T-cell (primary cell): ENCODE measurements at regions not wholly inside any gene's neighbourhood (a gene's known extent, or its start where the extent isn't known, plus 50 kb on each side); places are given as distances from the start of the nearest gene placed in this dataset.

Experiments
- ATAC-seq, 4 experiments: fragments of 200-7000 bp in 3 of 4; fragments of 150-1000 bp in 1 of 4; cut with Tn5 transposase; replicated peaks in 1 of 4; 1 replicate in 3 of 4; 2 replicates in 1 of 4; pipeline ENCODE4 v1.10.0; 2021; ENCODE audit warnings: moderate library complexity in 3 of 4, mild to moderate bottlenecking in 2 of 4, moderate number of reproducible peaks in 1 of 4
- CTCF ChIA-PET, 2 donors: fragments of 300-600 bp; sonication (Branson Sonifier 250); formaldehyde crosslinking; loops; one replicate each; lab custom pipeline; 2022; ENCODE audit warnings: antibody characterized with exemption in 2 of 2; lab: Charles Lee
- POLR2A ChIA-PET, 2 donors: fragments of 300-600 bp; sonication (Branson Sonifier 250); formaldehyde crosslinking; loops; one replicate each; lab custom pipeline; 2022; ENCODE audit warnings: antibody characterized with exemption in 2 of 2; lab: Charles Lee
- DNase-seq, 35 experiments: peaks; one replicate each; pipeline versions ENCODE4 v3.0.0 to v3.0.0-alpha.2; 2013 to 2023
- H3K27ac ChIP-seq: one replicate; pipeline ENCODE4 v1.5.1; 2013; ENCODE audit warnings: low read length
- H3K27me3 ChIP-seq, 2 experiments: replicated peaks in 1 of 2; 1 replicate in 1 of 2; 2 replicates in 1 of 2; pipeline versions ENCODE4 v1.6.1 to v1.7.0; 2013; ENCODE audit warnings: low read length in 1 of 2, mixed read lengths in 1 of 2; ENCODE audit not compliant: control insufficient read depth in 2 of 2, insufficient read depth in 2 of 2; ENCODE audit errors: extremely low read depth in 1 of 2
- H3K36me3 ChIP-seq, 2 donors: 1 replicate in 1 of 2; 2 replicates in 1 of 2; pipeline versions ENCODE4 v1.6.1 to v1.7.0; 2013; ENCODE audit warnings: low read length in 1 of 2; ENCODE audit not compliant: control insufficient read depth in 2 of 2, insufficient read depth in 1 of 2; ENCODE audit errors: extremely low read depth in 1 of 2
- H3K4me1 ChIP-seq, 2 experiments: 1 replicate in 1 of 2; 2 replicates in 1 of 2; pipeline versions ENCODE4 v1.6.1 to v1.7.0; 2013; ENCODE audit warnings: low read length in 2 of 2, mixed read lengths in 1 of 2; ENCODE audit not compliant: insufficient read depth in 2 of 2, control insufficient read depth in 1 of 2; ENCODE audit errors: extremely low read depth in 1 of 2
- H3K4me3 ChIP-seq, 2 donors: 1 replicate in 1 of 2; 2 replicates in 1 of 2; pipeline versions ENCODE4 v1.5.1 to v1.7.0; 2013; ENCODE audit warnings: mild to moderate bottlenecking in 2 of 2, low read length in 1 of 2, moderate library complexity in 1 of 2; ENCODE audit not compliant: control insufficient read depth in 1 of 2; ENCODE audit errors: extremely low read depth in 1 of 2
- H3K9me3 ChIP-seq: 2 replicates; pipeline ENCODE4 v1.7.0; 2013
- H3K27ac Mint-ChIP-seq, 2 donors: one replicate each; pipeline ENCODE4 v1.8.0; 2020 to 2021; ENCODE audit warnings: mild to moderate bottlenecking in 2 of 2, mixed read lengths in 2 of 2
- H3K27me3 Mint-ChIP-seq, 2 donors: one replicate each; pipeline ENCODE4 v1.8.0; 2021 to 2022; ENCODE audit warnings: mixed read lengths in 2 of 2
- H3K36me3 Mint-ChIP-seq: one replicate; pipeline ENCODE4 v1.8.0; 2021; ENCODE audit warnings: mixed read lengths
- H3K4me1 Mint-ChIP-seq, 3 donors: one replicate each; pipeline ENCODE4 v1.8.0; 2020 to 2022; ENCODE audit warnings: mixed read lengths in 3 of 3, mild to moderate bottlenecking in 1 of 3
- H3K4me3 Mint-ChIP-seq, 3 donors: one replicate each; pipeline ENCODE4 v1.8.0; 2020 to 2022; ENCODE audit warnings: mild to moderate bottlenecking in 3 of 3, mixed read lengths in 3 of 3, moderate library complexity in 3 of 3
- H3K9me3 Mint-ChIP-seq, 3 donors: one replicate each; pipeline ENCODE4 v1.8.0; 2020 to 2022; ENCODE audit warnings: mixed read lengths in 3 of 3
- WGBS: methylation state at CpG from one replicate; pipeline ENCODE4 v1.1.5; 2013; ENCODE audit warnings: missing lambda C conversion rate; ENCODE audit not compliant: insufficient coverage; 5-methylcytosine and 5-hydroxymethylcytosine counted together

- no peak overlapping the region for H3K27ac Mint-ChIP-seq
- H3K27me3 ChIP-seq: no peaks in the 10 kb centered on the region
- POLR2A ChIA-PET: interaction anchor here in 1 of 2 donors (0.5 kb wide), 1 partner anchor 143 kb away, joined by 6 read pairs; no protein-coding TSS in a partner anchor
Measured at GRCh38 chr14:87696485-87696884, 296.5 kb downstream of the GALC start.

GRCh38 chr14:87691042-87691881 lies 301.7 kb downstream of the GALC start:
- Histone ChIP-seq H3K9me3 (no peaks in the 10 kb centered on the region), H3K27ac (no peak overlapping the region), H3K4me1 (no peaks in the 10 kb centered on the region), H3K36me3 (no peaks in the 10 kb centered on the region), H3K27me3 (no peaks in the 10 kb centered on the region), H3K4me3 (no peak overlapping the region)
- Mint-ChIP-seq H3K9me3 (peaks cover 0 to 9% (median 0%) of the 10 kb centered on the region in 3 donors), H3K4me1 (no peaks in the 10 kb centered on the region), H3K36me3 (no peaks in the 10 kb centered on the region), H3K27ac (no peak overlapping the region), H3K27me3 (peaks cover 0 to 4% of the 10 kb centered on the region in 2 donors), H3K4me3 (no peak overlapping the region)
- CTCF ChIA-PET: interaction anchor here in 1 of 2 donors (0.6 kb wide), 1 partner anchor 53 kb away, joined by 6 read pairs; no protein-coding TSS in a partner anchor
- POLR2A ChIA-PET: no interaction called here
- no peak for DNase-seq
- ATAC-seq: no peak
- 70% methylated on average over 4 of the region's 15 CpGs for WGBS

More at GRCh38 chr14:87696485-87696884, 296.5 kb downstream of the GALC start:
- CTCF ChIA-PET: no interaction called here
- H3K27me3 Mint-ChIP-seq: no peaks in the 10 kb centered on the region
- no CpG with 5 or more reads among the region's 1 CpG for WGBS
- no peaks in the 10 kb centered on the region for H3K9me3 ChIP-seq
- H3K36me3 ChIP-seq: no peaks in the 10 kb centered on the region
- H3K4me3 Mint-ChIP-seq: no peak overlapping the region
- no peak overlapping the region for H3K27ac ChIP-seq
- no peak overlapping the region for H3K4me3 ChIP-seq
- H3K4me1 Mint-ChIP-seq: no peaks in the 10 kb centered on the region
- ATAC-seq (no peak), DNase-seq (no peak)
- H3K9me3 Mint-ChIP-seq: peaks cover 0 to 6% (median 0%) of the 10 kb centered on the region in 3 donors
- no peaks in the 10 kb centered on the region for H3K4me1 ChIP-seq
- no peaks in the 10 kb centered on the region for H3K36me3 Mint-ChIP-seq

- ATAC-seq (no peak), DNase-seq (no peak)
- Mint-ChIP-seq H3K27ac (no peak overlapping the region), H3K36me3 (no peaks in the 10 kb centered on the region), H3K4me1 (no peaks in the 10 kb centered on the region), H3K4me3 (no peak overlapping the region), H3K9me3 (peaks cover 0 to 9% (median 0%) of the 10 kb centered on the region in 3 donors), H3K27me3 (peaks cover 0 to 4% of the 10 kb centered on the region in 2 donors)
- Histone ChIP-seq H3K4me3 (no peak overlapping the region), H3K4me1 (no peaks in the 10 kb centered on the region), H3K36me3 (no peaks in the 10 kb centered on the region), H3K27me3 (no peaks in the 10 kb centered on the region), H3K27ac (no peak overlapping the region), H3K9me3 (no peaks in the 10 kb centered on the region)
- WGBS: 29% methylated on average over 3 of the region's 3 CpGs
- CTCF ChIA-PET: no interaction called here
- POLR2A ChIA-PET: no interaction called here
Measured at GRCh38 chr14:87690076-87690613, 302.8 kb downstream of the GALC start.

DNA sequence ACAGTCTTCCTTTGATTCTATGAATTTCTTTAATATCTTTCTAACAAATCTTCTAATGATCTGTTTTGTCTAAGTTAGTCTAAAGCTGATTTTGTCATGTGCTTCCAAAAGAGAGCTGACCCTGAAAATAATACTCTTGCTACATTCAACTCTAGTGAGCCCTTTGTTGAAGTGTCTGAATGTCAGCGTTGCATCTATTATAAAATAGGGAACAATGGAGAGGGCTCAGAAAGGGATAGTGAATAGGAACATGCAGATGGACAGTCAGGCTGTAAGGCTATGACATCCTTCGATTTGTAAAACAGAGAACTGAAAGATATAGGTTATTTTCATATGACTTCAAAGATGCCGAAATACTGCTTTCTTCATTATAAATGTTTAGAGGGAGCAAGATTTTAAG lies 304.5 kb downstream of the GALC start:
- Mint-ChIP-seq H3K9me3 (peaks cover 0 to 4% (median 0%) of the 10 kb centered on the region in 3 donors), H3K36me3 (no peaks in the 10 kb centered on the region), H3K4me1 (no peaks in the 10 kb centered on the region), H3K4me3 (no peak overlapping the region), H3K27ac (no peak overlapping the region), H3K27me3 (peaks cover 0 to 4% of the 10 kb centered on the region in 2 donors)
- ATAC-seq (no peak), DNase-seq (no peak)
- Histone ChIP-seq H3K27ac (no peak overlapping the region), H3K9me3 (no peaks in the 10 kb centered on the region), H3K27me3 (no peaks in the 10 kb centered on the region), H3K36me3 (no peaks in the 10 kb centered on the region), H3K4me3 (no peak overlapping the region), H3K4me1 (no peaks in the 10 kb centered on the region)
- ChIA-PET POLR2A (no interaction called here), CTCF (no interaction called here)
- WGBS: no CpG with 5 or more reads among the region's 3 CpGs

- ATAC-seq: no peak
- ChIA-PET CTCF (no interaction called here), POLR2A (no interaction called here)
- DNase-seq: no peak
- peaks cover 0 to 4% of the 10 kb centered on the region in 2 donors for H3K27me3 Mint-ChIP-seq
- Histone ChIP-seq H3K4me3 (no peak overlapping the region), H3K27me3 (no peaks in the 10 kb centered on the region), H3K9me3 (no peaks in the 10 kb centered on the region), H3K36me3 (no peaks in the 10 kb centered on the region), H3K27ac (no peak overlapping the region), H3K4me1 (no peaks in the 10 kb centered on the region)
- WGBS: 82% methylated on average over 4 of the region's 7 CpGs
- no peaks in the 10 kb centered on the region for H3K4me1 Mint-ChIP-seq
- H3K9me3 Mint-ChIP-seq: peaks cover 0 to 11% (median 0%) of the 10 kb centered on the region in 3 donors
- no peaks in the 10 kb centered on the region for H3K36me3 Mint-ChIP-seq
- no peak overlapping the region for H3K4me3 Mint-ChIP-seq
- H3K27ac Mint-ChIP-seq: no peak overlapping the region
Measured at GRCh38 chr14:87687420-87687819, 305.6 kb downstream of the GALC start.

- POLR2A ChIA-PET: no interaction called here
- 67% methylated on average over 1 of the region's 1 CpG for WGBS
- no peaks in the 10 kb centered on the region for H3K4me1 Mint-ChIP-seq
- H3K9me3 ChIP-seq: no peaks in the 10 kb centered on the region
- H3K27me3 Mint-ChIP-seq: peaks cover 0 to 4% of the 10 kb centered on the region in 2 donors
- no peak overlapping the region for H3K27ac Mint-ChIP-seq
- H3K4me1 ChIP-seq: no peaks in the 10 kb centered on the region
- no peak overlapping the region for H3K4me3 ChIP-seq
- no peaks in the 10 kb centered on the region for H3K36me3 Mint-ChIP-seq
- peaks cover 0 to 11% (median under 1%) of the 10 kb centered on the region in 3 donors for H3K9me3 Mint-ChIP-seq
- DNase-seq: no peak
- no peak overlapping the region for H3K27ac ChIP-seq
- H3K4me3 Mint-ChIP-seq: no peak overlapping the region
- no peaks in the 10 kb centered on the region for H3K27me3 ChIP-seq
- no peaks in the 10 kb centered on the region for H3K36me3 ChIP-seq
- CTCF ChIA-PET: no interaction called here
- no peak for ATAC-seq
Measured at GRCh38 chr14:87686746-87687145, 306.2 kb downstream of the GALC start.
